IMR-90 (cell line): ENCODE measurements at regions not wholly inside any gene's neighbourhood (a gene's known extent, or its start where the extent isn't known, plus 50 kb on each side); places are given as distances from the start of the nearest gene placed in this dataset.

ENCODE experiments used
- ATAC-seq: fragments of 200-7000 bp; cut with Tn5 transposase; 2 replicates; pipeline ENCODE4 v1.9.1; 2020; ENCODE audit warnings: low read depth, mild to moderate bottlenecking, moderate library complexity
- BruUV-seq: library from RNA; stranded (reverse); fragments of 400-500 nt; replicated peaks from 2 replicates; lab custom pipeline; 2021; lab: Mats Ljungman, UMichigan
- CTCF ChIA-PET: fragments of 300-600 bp; formaldehyde crosslinking; extraction: SDS; loops from one replicate; lab custom pipeline; 2021; ENCODE audit warnings: antibody characterized with exemption; lab: Yijun Ruan, JAX
- POLR2A ChIA-PET: fragments of 300-600 bp; sonication (Branson Sonifier 250); formaldehyde crosslinking; loops from one replicate; lab custom pipeline; 2022; ENCODE audit warnings: antibody characterized with exemption; ENCODE audit not compliant: unreplicated experiment; lab: Charles Lee
- DNase-seq: peaks from one replicate; pipeline ENCODE4 v3.0.0; 2013
- H2AFZ ChIP-seq: replicated peaks from 2 replicates; pipeline ENCODE3; 2013; ENCODE audit warnings: low read length, mild to moderate bottlenecking; ENCODE audit not compliant: poor library complexity
- H2AK5ac ChIP-seq: 2 replicates; pipeline ENCODE4 v1.6.1; 2013; ENCODE audit warnings: low read depth, low read length, inconsistent platforms
- H2AK9ac ChIP-seq: replicated peaks from 2 replicates; pipeline ENCODE3; 2013; ENCODE audit warnings: mild to moderate bottlenecking, low read depth, low read length, moderate library complexity; ENCODE audit not compliant: poor library complexity
- H2BK120ac ChIP-seq: 2 replicates; pipeline ENCODE4 v1.6.1; 2013; ENCODE audit warnings: low read depth, low read length, inconsistent platforms
- H2BK15ac ChIP-seq: 3 replicates; pipeline ENCODE4 v1.6.1; 2013; ENCODE audit warnings: low read depth, low read length, inconsistent platforms
- H2BK20ac ChIP-seq: 2 replicates; pipeline ENCODE4 v1.6.1; 2013; ENCODE audit warnings: low read depth, mild to moderate bottlenecking, inconsistent platforms, low read length, moderate library complexity
- H2BK5ac ChIP-seq: 2 replicates; pipeline ENCODE4 v1.6.1; 2013; ENCODE audit warnings: mild to moderate bottlenecking, low read depth, low read length, inconsistent platforms; ENCODE audit not compliant: poor library complexity, severe bottlenecking
- H3K14ac ChIP-seq: replicated peaks from 2 replicates; pipeline ENCODE4 v1.6.1; 2013; ENCODE audit warnings: low read depth, low read length, inconsistent platforms
- H3K18ac ChIP-seq: 2 replicates; pipeline ENCODE4 v1.6.1; 2013; ENCODE audit warnings: low read depth, low read length, control low read depth
- H3K23ac ChIP-seq: 2 replicates; pipeline ENCODE4 v1.6.1; 2013; ENCODE audit warnings: low read depth, low read length, inconsistent platforms
- H3K27ac ChIP-seq: 2 replicates; pipeline ENCODE4 v1.5.1; 2013; ENCODE audit warnings: mild to moderate bottlenecking, control low read depth, low read length; ENCODE audit not compliant: insufficient read depth
- H3K27me3 ChIP-seq: 2 replicates; pipeline ENCODE4 v1.6.1; 2013; ENCODE audit warnings: low read length; ENCODE audit not compliant: control insufficient read depth, insufficient read depth
- H3K36me3 ChIP-seq: 2 replicates; pipeline ENCODE4 v1.6.1; 2013; ENCODE audit warnings: low read length, mixed read lengths; ENCODE audit not compliant: control insufficient read depth, insufficient read depth
- H3K4ac ChIP-seq: 2 replicates; pipeline ENCODE4 v1.6.1; 2013; ENCODE audit warnings: low read depth, low read length, inconsistent platforms
- H3K4me1 ChIP-seq: 2 replicates; pipeline ENCODE4 v1.6.1; 2013; ENCODE audit warnings: low read length, mixed read lengths; ENCODE audit not compliant: control insufficient read depth, insufficient read depth
- H3K4me2 ChIP-seq: 2 replicates; pipeline ENCODE4 v1.6.1; 2013; ENCODE audit warnings: low read depth, mild to moderate bottlenecking, control low read depth, low read length, moderate library complexity
- H3K4me3 ChIP-seq: 2 replicates; pipeline ENCODE4 v1.5.1; 2013; ENCODE audit warnings: low read depth, mild to moderate bottlenecking, control low read depth, low read length, moderate library complexity; ENCODE audit not compliant: insufficient read depth
- H3K56ac ChIP-seq: 2 replicates; pipeline ENCODE4 v1.6.1; 2013; ENCODE audit warnings: low read length, inconsistent platforms; ENCODE audit not compliant: insufficient read depth; ENCODE audit errors: extremely low read depth
- H3K79me1 ChIP-seq, 2 experiments: 2 replicates each; pipeline ENCODE4 v1.6.1; 2013; ENCODE audit warnings: low read length in 2 of 2, inconsistent platforms in 1 of 2, low read depth in 1 of 2
- H3K9ac ChIP-seq: 2 replicates; pipeline ENCODE4 v1.6.1; 2013; ENCODE audit warnings: low read depth, low read length, control low read depth
- H3K9me1 ChIP-seq: 2 replicates; pipeline ENCODE4 v1.6.1; 2013; ENCODE audit warnings: low read length, inconsistent platforms; ENCODE audit not compliant: insufficient read depth
- H3K9me3 ChIP-seq: 2 replicates; pipeline ENCODE4 v1.6.1; 2013; ENCODE audit warnings: low read length; ENCODE audit not compliant: control insufficient read depth, insufficient read depth
- H4K20me1 ChIP-seq: 2 replicates; pipeline ENCODE4 v1.6.1; 2013; ENCODE audit warnings: low read length, inconsistent platforms; ENCODE audit not compliant: insufficient read depth
- H4K5ac ChIP-seq: 2 replicates; pipeline ENCODE4 v1.6.1; 2013; ENCODE audit warnings: mild to moderate bottlenecking, low read depth, low read length, control low read depth
- H4K8ac ChIP-seq, 2 experiments: 2 replicates each; pipeline ENCODE4 v1.6.1; 2013; ENCODE audit warnings: low read depth in 2 of 2, low read length in 2 of 2, control low read depth in 1 of 2, inconsistent platforms in 1 of 2
- H4K91ac ChIP-seq: 2 replicates; pipeline ENCODE4 v1.6.1; 2013; ENCODE audit warnings: low read depth, low read length, inconsistent platforms; ENCODE audit not compliant: insufficient read depth
- BHLHE40 ChIP-seq: fragments of 150-350 bp; IDR thresholded peaks from 2 replicates; pipeline ENCODE4 v1.6.1; 2016; ENCODE audit warnings: mild to moderate bottlenecking, low read depth, low read length
- CEBPB ChIP-seq: IDR thresholded peaks from 2 replicates; pipeline ENCODE4 v1.6.1; 2012; ENCODE audit warnings: low read depth, low read length, improper control_type of control experiment
- CHD1 ChIP-seq: IDR thresholded peaks from 2 replicates; pipeline ENCODE4 v1.6.1; 2012; ENCODE audit warnings: low read depth, low read length, improper control_type of control experiment
- ELK1 ChIP-seq: fragments of 150-350 bp; IDR thresholded peaks from 2 replicates; pipeline ENCODE4 v1.6.1; 2016; ENCODE audit warnings: low read depth, mild to moderate bottlenecking, low read length, moderate library complexity, borderline replicate concordance
- FOS ChIP-seq: fragments of 150-350 bp; IDR thresholded peaks from 2 replicates; pipeline ENCODE4 v1.6.1; 2016; ENCODE audit warnings: low read depth, low read length
- MAFK ChIP-seq: IDR thresholded peaks from 2 replicates; pipeline ENCODE4 v1.6.1; 2012; ENCODE audit warnings: low read depth, low read length, improper control_type of control experiment
- MAZ ChIP-seq: IDR thresholded peaks from 2 replicates; pipeline ENCODE4 v1.6.1; 2012; ENCODE audit warnings: low read depth, mild to moderate bottlenecking, low read length, improper control_type of control experiment, moderate library complexity, borderline replicate concordance
- MXI1 ChIP-seq: IDR thresholded peaks from 2 replicates; pipeline ENCODE4 v1.6.1; 2012; ENCODE audit warnings: low read depth, mild to moderate bottlenecking, low read length, moderate library complexity, borderline replicate concordance
- NFE2L2 ChIP-seq: fragments of 150-350 bp; IDR thresholded peaks from 2 replicates; pipeline ENCODE4 v1.6.1; 2016; ENCODE audit warnings: low read depth, mild to moderate bottlenecking, low read length
- POLR2A ChIP-seq: IDR thresholded peaks from 2 replicates; pipeline ENCODE4 v1.6.1; 2012; ENCODE audit warnings: mild to moderate bottlenecking, low read depth, low read length
- RAD21 ChIP-seq: IDR thresholded peaks from 2 replicates; pipeline ENCODE4 v1.6.1; 2012; ENCODE audit warnings: low read length, improper control_type of control experiment
- RCOR1 ChIP-seq: IDR thresholded peaks from 2 replicates; pipeline ENCODE4 v1.6.1; 2012; ENCODE audit warnings: mild to moderate bottlenecking, low read length, improper control_type of control experiment; ENCODE audit not compliant: insufficient replicate concordance
- RFX5 ChIP-seq: IDR thresholded peaks from 2 replicates; pipeline ENCODE4 v1.8.0; 2012; ENCODE audit warnings: low read depth, mild to moderate bottlenecking, low read length, moderate library complexity
- SMC3 ChIP-seq: fragments of 150-350 bp; IDR thresholded peaks from 2 replicates; pipeline ENCODE4 v1.6.1; 2016; ENCODE audit warnings: low read depth, mild to moderate bottlenecking, antibody characterized with exemption, low read length, moderate library complexity
- USF2 ChIP-seq: fragments of 150-350 bp; IDR thresholded peaks from 2 replicates; pipeline ENCODE4 v1.6.1; 2017; ENCODE audit warnings: mild to moderate bottlenecking, antibody characterized with exemption, low read length, low read depth
- WGBS, 2 experiments: methylation state at CpG; one replicate each; pipeline versions ENCODE4 v1.1.5 to v1.1.7; 2013; ENCODE audit warnings: missing lambda C conversion rate in 2 of 2; ENCODE audit not compliant: insufficient read length in 1 of 2; ENCODE audit errors: extremely low coverage in 2 of 2; 5-methylcytosine and 5-hydroxymethylcytosine counted together
- dilution Hi-C: fragments of 300-500 bp; cut with HindIII; formaldehyde crosslinking; loops from one replicate; pipeline ENCODE4 v1.14.3; 2018; ENCODE audit warnings: low sequenced_read_pairs; ENCODE audit not compliant: unreplicated experiment
- in situ Hi-C: fragments of 300-500 bp; cut with MboI; formaldehyde crosslinking; loops from 3 replicates; pipeline ENCODE4 v1.14.3; 2019; ENCODE audit warnings: low sequenced_read_pairs, inconsistent platforms, mixed read lengths
- intact Hi-C: fragments of 100-400 bp; cut with micrococcal nuclease; formaldehyde crosslinking; loops from 2 replicates; pipeline ENCODE4 v1.10.0; 2022
- TF ChIP-seq, protein P1 (sequence below): conservative IDR thresholded peaks from 2 replicates; pipeline ENCODE4 v1.5.1; 2012; ENCODE audit warnings: mild to moderate bottlenecking, low read depth, low read length, improper control_type of control experiment

DNA sequence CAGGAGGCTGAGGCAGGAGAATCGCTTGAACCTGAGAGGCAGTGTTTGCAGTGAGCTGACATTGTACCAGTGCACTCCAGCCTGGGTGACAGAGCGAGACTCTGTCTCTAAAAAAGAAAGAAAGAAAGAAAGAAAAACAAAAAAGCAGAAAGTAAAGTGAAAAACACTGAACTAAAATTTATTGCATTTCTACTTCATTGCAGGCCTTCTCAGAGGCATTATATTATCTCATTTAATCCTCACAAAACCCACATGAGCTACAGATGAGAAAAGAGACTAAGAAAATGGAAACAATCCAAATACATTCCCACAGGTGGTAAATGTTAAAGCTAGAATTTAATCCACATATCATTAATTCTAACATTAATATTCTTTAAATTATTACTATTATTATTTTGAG, 147.2 kb upstream of the FREM2 start:
- TF ChIP-seq MXI1 (no peak), RFX5 (no peak), RCOR1 (no peak), USF2 (no peak), FOS (no peak), NFE2L2 (no peak), CHD1 (no peak), BHLHE40 (no peak), CEBPB (no peak), SMC3 (no peak), MAFK (no peak), MAZ (no peak), RAD21 (no peak), ELK1 (no peak), POLR2A (no peak)
- TF ChIP-seq, protein P1, sequence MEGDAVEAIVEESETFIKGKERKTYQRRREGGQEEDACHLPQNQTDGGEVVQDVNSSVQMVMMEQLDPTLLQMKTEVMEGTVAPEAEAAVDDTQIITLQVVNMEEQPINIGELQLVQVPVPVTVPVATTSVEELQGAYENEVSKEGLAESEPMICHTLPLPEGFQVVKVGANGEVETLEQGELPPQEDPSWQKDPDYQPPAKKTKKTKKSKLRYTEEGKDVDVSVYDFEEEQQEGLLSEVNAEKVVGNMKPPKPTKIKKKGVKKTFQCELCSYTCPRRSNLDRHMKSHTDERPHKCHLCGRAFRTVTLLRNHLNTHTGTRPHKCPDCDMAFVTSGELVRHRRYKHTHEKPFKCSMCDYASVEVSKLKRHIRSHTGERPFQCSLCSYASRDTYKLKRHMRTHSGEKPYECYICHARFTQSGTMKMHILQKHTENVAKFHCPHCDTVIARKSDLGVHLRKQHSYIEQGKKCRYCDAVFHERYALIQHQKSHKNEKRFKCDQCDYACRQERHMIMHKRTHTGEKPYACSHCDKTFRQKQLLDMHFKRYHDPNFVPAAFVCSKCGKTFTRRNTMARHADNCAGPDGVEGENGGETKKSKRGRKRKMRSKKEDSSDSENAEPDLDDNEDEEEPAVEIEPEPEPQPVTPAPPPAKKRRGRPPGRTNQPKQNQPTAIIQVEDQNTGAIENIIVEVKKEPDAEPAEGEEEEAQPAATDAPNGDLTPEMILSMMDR, result no peak
- Histone ChIP-seq H3K4me1 (no peaks in the 10 kb centered on the region), H3K4me3 (no peak overlapping the region), H3K36me3 (no peaks in the 10 kb centered on the region), H4K91ac (no peak overlapping the region), H2AK9ac (no peak overlapping the region), H2BK15ac (no peak overlapping the region), H3K18ac (no peak overlapping the region), H2AFZ (no peak overlapping the region), H3K14ac (no peak overlapping the region), H3K79me1 (no peaks in the 10 kb centered on the region), H2BK120ac (no peak overlapping the region), H4K5ac (no peak overlapping the region), H3K27ac (no peak overlapping the region), H4K8ac (no peak overlapping the region), H2BK20ac (no peak overlapping the region), H3K23ac (no peak overlapping the region), H3K27me3 (no peaks in the 10 kb centered on the region), H2AK5ac (no peak overlapping the region), H3K4ac (no peak overlapping the region), H4K20me1 (no peaks in the 10 kb centered on the region), H3K9me3 (no peaks in the 10 kb centered on the region), H2BK5ac (no peak overlapping the region), H3K9ac (no peak overlapping the region), H3K4me2 (no peak overlapping the region), H3K56ac (no peak overlapping the region), H3K9me1 (no peaks in the 10 kb centered on the region)
- DNase-seq (no peak), ATAC-seq (no peak)
- no CpG with 5 or more reads among the region's 2 CpGs for WGBS, 2 experiments
- no TSS peak for BruUV-seq
- in situ Hi-C loops (no loop called here), intact Hi-C loops (no loop called here), dilution Hi-C loops (no loop called here)
- ChIA-PET CTCF (no interaction called here), POLR2A (no interaction called here)
